Type B pancreatic cell (in vitro differentiated cells): ENCODE measurements at regions not wholly inside any gene's neighbourhood (a gene's known extent, or its start where the extent isn't known, plus 50 kb on each side); places are given as distances from the start of the nearest gene placed in this dataset.

ENCODE experiments used
- DNase-seq: peaks from one replicate; pipeline ENCODE4 v3.0.0; 2021; ENCODE audit warnings: mixed read lengths; ENCODE audit not compliant: unreplicated experiment; ENCODE audit errors: extremely low spot score
- H3K27ac Mint-ChIP-seq: 2 replicates; pipeline ENCODE4 v1.8.0; 2021; ENCODE audit warnings: mild to moderate bottlenecking, mixed read lengths
- H3K27me3 Mint-ChIP-seq: 2 replicates; pipeline ENCODE4 v1.8.0; 2021; ENCODE audit warnings: mixed read lengths
- H3K36me3 Mint-ChIP-seq: 2 replicates; pipeline ENCODE4 v1.8.0; 2021; ENCODE audit warnings: mixed read lengths
- H3K4me1 Mint-ChIP-seq: one replicate; pipeline ENCODE4 v1.8.0; 2021; ENCODE audit warnings: mixed read lengths; ENCODE audit not compliant: unreplicated experiment
- H3K4me3 Mint-ChIP-seq: 2 replicates; pipeline ENCODE4 v1.8.0; 2021; ENCODE audit warnings: mild to moderate bottlenecking, mixed read lengths
- H3K9me3 Mint-ChIP-seq: 2 replicates; pipeline ENCODE4 v1.8.0; 2021; ENCODE audit warnings: mixed read lengths
- CTCF ChIP-seq: fragments of 200-600 bp; sonication (generic); conservative IDR thresholded peaks from 2 replicates; pipeline ENCODE4 v1.5.0; 2021; ENCODE audit warnings: antibody characterized with exemption, mild to moderate bottlenecking

GRCh38 chr2:13751955-13752354, 880.6 kb upstream of the LRATD1 start:
- no peak for TF ChIP-seq CTCF
- H3K27me3 Mint-ChIP-seq = no peaks in the 10 kb centered on the region
- H3K27ac Mint-ChIP-seq = no peak overlapping the region
- DNase-seq = no peak
- H3K36me3 Mint-ChIP-seq = no peaks in the 10 kb centered on the region
- no peaks in the 10 kb centered on the region for H3K4me1 Mint-ChIP-seq
- no peak overlapping the region for H3K4me3 Mint-ChIP-seq
- H3K9me3 Mint-ChIP-seq = peaks cover 6% of the 10 kb centered on the region

GRCh38 chr2:13758412-13758811, 874.1 kb upstream of the LRATD1 start:
- DNase-seq = no peak
- Mint-ChIP-seq H3K27me3 (no peaks in the 10 kb centered on the region), H3K9me3 (no peaks in the 10 kb centered on the region), H3K4me3 (no peak overlapping the region), H3K4me1 (no peaks in the 10 kb centered on the region), H3K27ac (no peak overlapping the region), H3K36me3 (no peaks in the 10 kb centered on the region)
- no peak for TF ChIP-seq CTCF

GRCh38 chr2:13768274-13768673, 864.2 kb upstream of the LRATD1 start:
- H3K4me1 Mint-ChIP-seq = no peaks in the 10 kb centered on the region
- no peak for TF ChIP-seq CTCF
- no peak overlapping the region for H3K27ac Mint-ChIP-seq
- no peak for DNase-seq
- peaks cover 4% of the 10 kb centered on the region for H3K9me3 Mint-ChIP-seq
- no peaks in the 10 kb centered on the region for H3K27me3 Mint-ChIP-seq
- H3K36me3 Mint-ChIP-seq = no peaks in the 10 kb centered on the region
- no peak overlapping the region for H3K4me3 Mint-ChIP-seq

DNA sequence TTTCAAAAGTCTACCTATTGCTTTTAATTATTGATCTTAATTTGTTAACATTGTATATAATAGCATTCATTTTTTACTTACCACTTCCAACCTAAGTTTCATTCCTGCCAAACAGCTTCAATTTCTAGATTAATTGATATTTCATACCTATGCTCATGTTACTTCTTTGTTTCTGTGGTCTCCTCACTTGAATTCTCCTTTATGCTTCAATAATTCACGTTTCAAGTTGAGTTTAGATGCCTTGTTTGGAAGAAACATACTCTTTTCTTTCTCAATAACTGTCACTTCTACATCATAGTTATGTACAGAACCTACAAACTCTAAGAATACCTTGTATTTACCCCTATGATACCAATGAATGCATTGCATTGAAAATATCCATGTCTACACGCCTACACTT, 862.2 kb upstream of the LRATD1 start:
- Mint-ChIP-seq H3K27ac (no peak overlapping the region), H3K9me3 (peaks cover 4% of the 10 kb centered on the region), H3K36me3 (no peaks in the 10 kb centered on the region), H3K27me3 (no peaks in the 10 kb centered on the region), H3K4me3 (no peak overlapping the region), H3K4me1 (no peaks in the 10 kb centered on the region)
- DNase-seq = no peak
- no peak for TF ChIP-seq CTCF

DNA sequence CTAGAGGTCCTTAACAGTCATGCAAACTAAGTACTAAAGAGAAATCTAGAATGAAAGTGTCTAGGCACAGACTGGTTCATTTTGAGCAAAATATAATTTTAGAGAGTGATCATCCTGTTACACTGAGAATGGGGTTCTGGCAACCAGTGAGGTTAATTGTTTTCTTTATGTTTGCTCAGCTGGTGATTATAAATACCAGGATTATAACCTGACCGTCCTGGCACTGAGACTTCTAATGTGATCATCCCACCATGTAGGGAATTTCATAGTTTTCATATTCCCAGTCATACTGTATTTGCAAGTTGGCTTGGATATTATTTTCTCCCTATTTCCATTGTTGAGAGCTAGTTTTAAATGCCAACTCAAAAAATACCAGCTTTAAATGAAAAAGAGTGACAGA, 852.5 kb upstream of the LRATD1 start:
- Mint-ChIP-seq H3K9me3 (no peaks in the 10 kb centered on the region), H3K27ac (no peak overlapping the region), H3K4me3 (no peak overlapping the region), H3K4me1 (no peaks in the 10 kb centered on the region), H3K36me3 (no peaks in the 10 kb centered on the region), H3K27me3 (no peaks in the 10 kb centered on the region)
- DNase-seq = no peak
- no peak for TF ChIP-seq CTCF

DNA sequence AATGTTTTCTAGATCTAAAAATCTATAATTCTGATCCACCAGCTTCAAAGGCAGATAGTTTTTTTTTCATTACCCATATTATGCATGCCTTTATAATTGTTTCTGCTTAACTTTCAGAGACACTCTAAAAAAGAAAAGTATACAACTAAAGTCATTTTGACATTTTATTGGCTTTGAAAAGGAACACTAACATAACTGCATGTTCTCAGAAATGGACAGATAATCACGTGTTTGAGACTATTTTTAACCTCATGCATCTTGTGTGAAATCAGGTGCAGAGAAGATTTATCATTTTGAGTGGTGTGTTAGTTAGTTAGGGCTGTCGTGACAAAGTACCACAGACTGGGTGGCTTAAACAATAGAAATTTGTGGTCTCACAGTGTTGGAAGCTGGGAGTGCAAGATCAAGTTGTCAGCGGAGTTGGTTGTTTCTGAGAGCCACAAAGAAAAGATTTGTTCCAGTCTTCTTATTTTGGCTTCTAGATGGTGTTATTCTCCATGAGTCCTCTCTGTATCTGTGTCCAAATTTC, 841.4 kb upstream of the LRATD1 start:
- no peaks in the 10 kb centered on the region for H3K4me1 Mint-ChIP-seq
- no peak overlapping the region for H3K4me3 Mint-ChIP-seq
- peaks cover 3% of the 10 kb centered on the region for H3K27me3 Mint-ChIP-seq
- TF ChIP-seq CTCF = no peak
- H3K9me3 Mint-ChIP-seq = no peaks in the 10 kb centered on the region
- H3K27ac Mint-ChIP-seq = no peak overlapping the region
- no peak for DNase-seq
- H3K36me3 Mint-ChIP-seq = no peaks in the 10 kb centered on the region
